ENCODE measurements at regions not wholly inside any gene's neighbourhood (a gene's known extent, or its start where the extent isn't known, plus 50 kb on each side); places are given as distances from the start of the nearest gene placed in this dataset.

- no peaks in the 10 kb centered on the region for H3K36me3 ChIP-seq (ENCODE audit: low read depth, missing control alignments)
- 90 to 96% methylated on average over 5 of the region's 5 CpGs for WGBS, 2 donors
- intact Hi-C loops (cut with DNase I; ENCODE audit: low total_unique reads), result no loop called here
- no peak for TF ChIP-seq POLR2A (IDR thresholded peaks at IDR 0.05)
- TF ChIP-seq, protein P1, sequence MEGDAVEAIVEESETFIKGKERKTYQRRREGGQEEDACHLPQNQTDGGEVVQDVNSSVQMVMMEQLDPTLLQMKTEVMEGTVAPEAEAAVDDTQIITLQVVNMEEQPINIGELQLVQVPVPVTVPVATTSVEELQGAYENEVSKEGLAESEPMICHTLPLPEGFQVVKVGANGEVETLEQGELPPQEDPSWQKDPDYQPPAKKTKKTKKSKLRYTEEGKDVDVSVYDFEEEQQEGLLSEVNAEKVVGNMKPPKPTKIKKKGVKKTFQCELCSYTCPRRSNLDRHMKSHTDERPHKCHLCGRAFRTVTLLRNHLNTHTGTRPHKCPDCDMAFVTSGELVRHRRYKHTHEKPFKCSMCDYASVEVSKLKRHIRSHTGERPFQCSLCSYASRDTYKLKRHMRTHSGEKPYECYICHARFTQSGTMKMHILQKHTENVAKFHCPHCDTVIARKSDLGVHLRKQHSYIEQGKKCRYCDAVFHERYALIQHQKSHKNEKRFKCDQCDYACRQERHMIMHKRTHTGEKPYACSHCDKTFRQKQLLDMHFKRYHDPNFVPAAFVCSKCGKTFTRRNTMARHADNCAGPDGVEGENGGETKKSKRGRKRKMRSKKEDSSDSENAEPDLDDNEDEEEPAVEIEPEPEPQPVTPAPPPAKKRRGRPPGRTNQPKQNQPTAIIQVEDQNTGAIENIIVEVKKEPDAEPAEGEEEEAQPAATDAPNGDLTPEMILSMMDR (IDR thresholded peaks at IDR 0.05), result no peak
- no peaks in the 10 kb centered on the region for H3K4me1 ChIP-seq
- no peaks in the 10 kb centered on the region for H3K27me3 ChIP-seq
- no peaks in the 10 kb centered on the region for H3K9me3 ChIP-seq
- H3K27ac ChIP-seq, result no peak overlapping the region
- no peak overlapping the region for H3K4me3 ChIP-seq
- no peak for DNase-seq
Measured at GRCh38 chr10:5274795-5275194, 78.2 kb downstream of the AKR1C4 start.

DNA sequence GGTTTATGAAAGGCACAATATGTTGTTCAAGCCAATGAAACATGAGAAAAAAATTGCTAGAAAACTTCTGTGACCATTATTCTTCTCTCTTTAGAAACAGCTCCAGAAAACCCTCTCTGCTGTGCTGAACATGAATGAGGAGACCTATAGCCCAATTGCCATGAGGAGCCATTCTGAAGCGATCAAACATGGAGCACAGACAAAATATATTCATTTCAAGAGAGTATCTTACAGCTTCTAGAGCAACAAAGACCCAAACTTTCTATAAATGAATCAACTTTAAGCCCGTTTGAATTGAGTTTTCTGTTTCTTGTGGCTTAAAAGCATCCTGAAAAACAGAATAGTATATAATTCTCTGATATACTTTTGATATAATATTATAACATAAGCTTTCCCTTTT lies 83.4 kb upstream of the UCN3 start:
- no peaks in the 10 kb centered on the region for H3K27me3 ChIP-seq
- H3K36me3 ChIP-seq (ENCODE audit: low read depth, missing control alignments), result no peaks in the 10 kb centered on the region
- H3K4me3 ChIP-seq, result no peak overlapping the region
- TF ChIP-seq, protein P1 (IDR thresholded peaks at IDR 0.05), result no peak
- no peak for TF ChIP-seq POLR2A (IDR thresholded peaks at IDR 0.05)
- intact Hi-C loops (cut with DNase I; ENCODE audit: low total_unique reads), result no loop called here
- no peak for DNase-seq
- no peak overlapping the region for H3K27ac ChIP-seq
- H3K4me1 ChIP-seq, result no peaks in the 10 kb centered on the region
- 68 to 89% methylated on average over 2 of the region's 2 CpGs for WGBS, 2 donors
- no peaks in the 10 kb centered on the region for H3K9me3 ChIP-seq

- no peak overlapping the region for H3K27ac ChIP-seq
- H3K36me3 ChIP-seq (ENCODE audit: low read depth, missing control alignments), result no peaks in the 10 kb centered on the region
- WGBS, 2 donors, result 93% methylated on average over 2 of the region's 2 CpGs
- TF ChIP-seq POLR2A (IDR thresholded peaks at IDR 0.05), result no peak
- TF ChIP-seq, protein P1 (IDR thresholded peaks at IDR 0.05), result no peak
- no peak for DNase-seq
- no peaks in the 10 kb centered on the region for H3K9me3 ChIP-seq
- intact Hi-C loops (cut with DNase I; ENCODE audit: low total_unique reads), result no loop called here
- H3K4me3 ChIP-seq, result no peak overlapping the region
- no peaks in the 10 kb centered on the region for H3K27me3 ChIP-seq
- H3K4me1 ChIP-seq, result no peaks in the 10 kb centered on the region
Measured at GRCh38 chr10:5282137-5282536, 82.6 kb upstream of the UCN3 start.

DNA sequence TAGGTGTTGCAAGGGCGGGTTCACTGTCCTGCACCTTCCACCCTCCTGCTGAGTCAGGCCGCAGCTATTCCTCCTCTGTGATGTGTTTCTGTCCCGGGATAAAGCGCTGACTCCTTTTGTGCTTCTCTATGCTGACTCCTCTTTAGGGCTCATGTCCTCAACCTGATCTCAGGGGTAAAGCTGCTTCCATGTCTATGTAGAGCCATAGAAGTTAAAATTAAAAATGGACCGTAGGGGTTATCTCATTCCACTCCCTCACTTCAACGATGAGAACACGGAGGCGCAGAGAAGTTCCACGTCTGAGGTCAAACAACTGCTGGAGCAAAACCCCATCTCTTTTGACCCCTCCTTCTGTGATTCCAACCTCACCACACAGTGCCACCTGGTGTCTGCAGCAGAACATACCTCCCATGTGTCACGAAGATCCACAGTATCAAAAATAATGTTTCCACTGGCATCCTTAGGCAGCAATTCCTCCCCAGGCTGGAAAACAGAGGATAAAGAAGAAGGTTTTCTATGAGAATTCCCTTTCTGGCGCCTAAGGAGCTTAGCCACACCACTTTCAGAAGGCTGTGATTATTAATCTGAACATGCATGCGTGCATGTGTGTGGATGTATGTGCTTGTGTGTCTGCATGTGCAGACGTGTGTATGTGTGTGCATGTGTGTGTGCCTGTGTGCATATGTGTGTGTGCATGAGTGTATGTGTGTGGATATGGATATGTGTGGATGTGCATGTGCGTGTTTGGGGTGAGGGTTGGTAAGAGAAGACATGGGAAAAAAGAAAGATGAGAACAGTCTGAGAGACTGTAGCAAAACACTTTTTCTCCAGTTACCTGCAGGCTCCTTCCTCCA lies 81.2 kb upstream of the UCN3 start:
- H3K27ac ChIP-seq, result no peak overlapping the region
- DNase-seq, result peak; percentile 75
- TF ChIP-seq POLR2A (IDR thresholded peaks at IDR 0.05), result no peak
- TF ChIP-seq, protein P1 (IDR thresholded peaks at IDR 0.05), result peak; percentile 64 to 72 (median 65)
- no peaks in the 10 kb centered on the region for H3K4me1 ChIP-seq
- H3K36me3 ChIP-seq (ENCODE audit: low read depth, missing control alignments), result no peaks in the 10 kb centered on the region
- H3K27me3 ChIP-seq, result no peaks in the 10 kb centered on the region
- H3K9me3 ChIP-seq, result no peaks in the 10 kb centered on the region
- intact Hi-C loops (cut with DNase I; ENCODE audit: low total_unique reads), result no loop called here
- H3K4me3 ChIP-seq, result no peak overlapping the region
- 47 to 54% methylated on average over 14 of the region's 14 CpGs for WGBS, 2 donors

Data from testis (tissue), 2 donors.